ENCODE measurements at regions not wholly inside any gene's neighbourhood (a gene's known extent, or its start where the extent isn't known, plus 50 kb on each side); places are given as distances from the start of the nearest gene placed in this dataset.

DNA sequence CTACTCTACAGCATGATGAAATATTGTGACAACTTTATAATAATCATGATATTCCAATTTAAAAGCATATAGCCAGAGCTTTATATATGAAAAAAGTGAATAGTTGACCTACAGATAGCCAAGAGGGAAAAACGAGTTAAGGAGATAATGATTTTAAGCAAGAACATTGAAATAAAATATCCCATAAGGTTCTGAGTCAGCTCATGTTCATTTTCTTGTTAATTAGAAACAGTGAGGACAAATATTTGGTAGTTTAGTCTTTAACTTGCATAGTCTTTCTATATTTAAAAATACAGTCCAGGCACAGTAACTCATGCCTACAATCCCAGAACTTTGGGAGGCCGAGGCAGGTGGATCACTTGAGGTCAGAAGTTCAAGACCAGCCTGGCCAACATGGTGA, 55.8 kb upstream of the CDH6 start:
- intact Hi-C loops (cut with DNase I) = no loop called here
- DNase-seq (ENCODE audit: missing footprints) = no peak
- no peak for ATAC-seq

DNA sequence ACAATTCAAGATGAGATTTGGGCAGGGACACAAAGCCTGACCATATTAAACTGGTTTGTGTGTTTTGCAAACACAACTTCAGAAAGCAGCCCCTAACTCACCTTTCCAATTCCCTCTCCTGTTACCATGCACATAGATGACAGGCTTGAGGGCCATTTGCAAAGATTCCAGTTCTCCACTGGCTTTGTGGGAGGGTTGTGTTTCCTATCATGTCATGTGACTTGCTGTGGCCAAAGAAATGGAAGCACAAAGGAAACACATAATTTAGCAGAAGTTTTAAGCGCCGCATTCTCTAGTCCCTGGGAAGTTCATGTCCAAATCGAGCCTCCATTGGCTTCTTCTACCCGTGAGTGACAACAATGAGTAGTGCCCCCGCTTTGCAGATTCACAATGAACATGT, 57.9 kb upstream of the CDH6 start:
- DNase-seq (ENCODE audit: missing footprints) = no peak
- intact Hi-C loops (cut with DNase I) = no loop called here
- no peak for ATAC-seq

GRCh38 chr5:31133488-31133887, 60.0 kb upstream of the CDH6 start:
- intact Hi-C loops (cut with DNase I) = no loop called here
- no peak for ATAC-seq
- no peak for DNase-seq (ENCODE audit: missing footprints)

GRCh38 chr5:31131381-31131891, 62.0 kb upstream of the CDH6 start:
- no peak for DNase-seq (ENCODE audit: missing footprints)
- intact Hi-C loops (cut with DNase I) = no loop called here
- ATAC-seq = no peak

DNA sequence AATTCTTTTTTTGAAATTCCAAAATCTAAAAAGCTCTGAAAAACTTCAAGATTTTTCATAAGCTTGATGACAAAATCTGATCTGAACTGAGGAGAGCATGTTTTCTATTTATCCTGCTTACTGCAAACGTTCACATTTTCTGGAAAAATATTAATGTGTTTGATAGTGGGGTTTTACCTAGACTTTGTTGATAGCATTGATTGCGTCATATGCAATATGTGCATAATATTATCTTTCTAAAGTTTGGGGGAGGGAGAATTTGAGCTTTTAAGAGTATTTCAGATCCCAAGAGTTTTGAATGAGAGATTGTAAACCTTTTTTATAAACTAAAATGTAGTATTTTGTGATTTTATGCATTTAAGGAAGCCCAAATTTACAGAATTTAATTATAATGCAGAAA, 62.8 kb upstream of the CDH6 start:
- ATAC-seq (no peak), DNase-seq (ENCODE audit: missing footprints) (no peak)
- intact Hi-C loops (cut with DNase I) = no loop called here

GRCh38 chr5:31124651-31125305, 68.7 kb upstream of the CDH6 start:
- DNase-seq (ENCODE audit: missing footprints) (no peak), ATAC-seq (no peak)
- intact Hi-C loops (cut with DNase I) = no loop called here

- DNase-seq (ENCODE audit: missing footprints) (no peak), ATAC-seq (no peak)
- intact Hi-C loops (cut with DNase I) = no loop called here
Observed at GRCh38 chr5:31124026-31124425, 69.5 kb upstream of the CDH6 start.

- intact Hi-C loops (cut with DNase I) = no loop called here
- ATAC-seq = no peak
- DNase-seq (ENCODE audit: missing footprints) = no peak
Observed at GRCh38 chr5:31122998-31123951, 70.2 kb upstream of the CDH6 start.

DNA sequence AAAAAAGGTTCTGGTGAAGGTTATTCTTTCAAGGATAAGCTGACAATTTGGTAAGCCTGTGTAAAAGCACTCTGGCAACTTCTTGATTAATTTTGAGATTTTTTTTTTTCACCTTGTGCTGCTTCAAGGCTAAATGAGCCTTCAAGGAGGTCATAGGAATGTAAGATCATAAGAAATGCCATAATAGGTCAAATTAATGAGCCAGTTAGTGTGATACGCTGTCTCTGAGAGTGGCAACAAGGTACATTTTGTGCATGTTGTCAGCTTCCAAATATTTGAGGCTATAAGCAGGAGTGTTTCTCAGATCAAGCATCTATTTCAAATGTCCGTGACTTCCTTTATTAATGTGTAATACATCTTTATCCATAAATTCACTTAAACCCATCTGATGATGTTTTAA, 72.3 kb upstream of the CDH6 start:
- DNase-seq (ENCODE audit: missing footprints) = no peak
- intact Hi-C loops (cut with DNase I) = no loop called here
- no peak for ATAC-seq

- intact Hi-C loops (cut with DNase I) = no loop called here
- ATAC-seq = no peak
- DNase-seq (ENCODE audit: missing footprints) = no peak
Observed at GRCh38 chr5:31120642-31120948, 72.9 kb upstream of the CDH6 start.

- no peak for DNase-seq (ENCODE audit: missing footprints)
- intact Hi-C loops (cut with DNase I) = no loop called here
- no peak for ATAC-seq
Observed at GRCh38 chr5:31119938-31120641, 73.4 kb upstream of the CDH6 start.

GRCh38 chr5:31116466-31117031, 76.9 kb upstream of the CDH6 start:
- no peak for DNase-seq (ENCODE audit: missing footprints)
- intact Hi-C loops (cut with DNase I) = no loop called here
- ATAC-seq = no peak

DNA sequence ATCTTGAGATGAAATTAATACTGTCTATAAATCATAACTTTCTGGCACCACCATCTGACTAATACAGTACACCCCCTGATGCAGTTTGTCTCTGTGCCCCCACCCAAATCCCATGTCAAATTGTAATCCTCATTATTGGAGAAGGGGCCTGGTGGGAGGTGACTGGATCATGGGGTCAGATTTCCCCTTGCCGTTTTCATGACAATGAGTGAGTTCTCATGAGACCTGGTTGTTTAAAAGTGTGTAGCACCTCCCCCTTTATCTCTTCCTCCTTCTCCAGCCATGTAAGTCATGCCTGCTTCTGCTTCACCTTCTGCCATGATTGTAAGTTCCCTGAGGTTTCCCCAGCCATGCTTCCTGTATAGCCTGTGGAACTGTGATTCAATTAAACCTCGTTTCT, 78.7 kb upstream of the CDH6 start:
- DNase-seq (ENCODE audit: missing footprints) (no peak), ATAC-seq (no peak)
- intact Hi-C loops (cut with DNase I) = no loop called here

- DNase-seq (ENCODE audit: missing footprints) (no peak), ATAC-seq (no peak)
- intact Hi-C loops (cut with DNase I) = no loop called here
Observed at GRCh38 chr5:31113666-31114350, 79.7 kb upstream of the CDH6 start.

DNA sequence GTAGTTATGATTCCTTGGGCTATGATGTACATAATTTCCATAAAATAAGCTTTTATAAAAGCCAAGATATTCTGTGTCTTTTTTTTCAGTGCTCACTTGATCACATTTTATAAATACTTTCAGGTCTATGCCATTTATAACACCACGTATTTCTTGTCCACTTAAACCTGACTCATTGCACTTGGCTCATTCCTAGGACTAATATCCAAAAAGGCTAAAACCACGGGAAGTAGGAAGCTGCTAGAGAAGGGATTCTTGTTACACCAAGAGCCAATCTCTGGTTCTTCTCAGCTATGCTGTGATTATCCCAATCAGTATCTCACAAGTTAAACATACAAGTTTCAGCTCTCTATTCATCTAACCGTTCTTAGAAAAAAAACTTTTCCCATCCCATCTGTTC, 80.4 kb upstream of the CDH6 start:
- ATAC-seq = no peak
- intact Hi-C loops (cut with DNase I) = no loop called here
- no peak for DNase-seq (ENCODE audit: missing footprints)

DNA sequence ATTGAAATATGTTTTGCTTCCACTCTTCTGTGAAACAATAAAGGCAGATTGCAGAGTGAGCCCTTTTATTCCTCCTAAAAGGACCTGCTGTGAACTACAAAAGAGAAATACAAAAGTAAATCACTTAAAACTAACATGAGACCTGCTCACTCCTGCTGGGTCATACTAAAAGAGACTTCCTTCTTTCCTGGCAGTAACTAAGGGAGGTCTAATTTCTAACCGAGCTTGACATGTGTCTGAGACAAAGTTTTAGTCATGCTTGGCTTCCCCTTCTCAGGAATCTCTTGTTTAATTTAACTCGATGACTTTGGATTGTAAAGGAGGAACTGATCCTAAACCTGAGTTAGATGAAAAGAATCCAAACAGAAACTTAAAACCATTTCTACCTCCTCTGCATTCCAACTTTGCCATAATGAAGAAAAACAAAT, 86.4 kb upstream of the CDH6 start:
- intact Hi-C loops (cut with DNase I) = no loop called here
- no peak for ATAC-seq

DNA sequence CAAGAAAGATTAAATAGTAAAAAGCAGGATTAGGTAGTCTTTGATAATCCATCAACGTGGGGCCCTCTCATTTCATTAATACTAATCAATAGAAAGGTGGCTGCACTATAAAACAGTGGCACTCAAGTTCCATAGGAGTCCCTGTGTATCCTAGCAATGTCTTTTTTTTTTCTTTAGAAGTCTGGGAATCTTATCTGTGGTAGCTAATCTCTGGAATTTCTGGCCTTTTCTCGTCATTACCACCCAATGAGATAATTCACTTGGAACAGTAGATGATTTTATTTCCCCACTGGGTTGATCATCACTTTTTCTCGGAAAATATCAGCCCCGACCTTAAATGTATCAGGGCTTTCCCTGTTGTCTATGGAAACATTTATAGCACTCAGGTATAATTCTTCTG, 86.8 kb upstream of the CDH6 start:
- no peak for ATAC-seq
- intact Hi-C loops (cut with DNase I) = no loop called here

More for the DNA sequence above, 86.4 kb upstream of the CDH6 start:
- no peak for DNase-seq (ENCODE audit: missing footprints)

DNA sequence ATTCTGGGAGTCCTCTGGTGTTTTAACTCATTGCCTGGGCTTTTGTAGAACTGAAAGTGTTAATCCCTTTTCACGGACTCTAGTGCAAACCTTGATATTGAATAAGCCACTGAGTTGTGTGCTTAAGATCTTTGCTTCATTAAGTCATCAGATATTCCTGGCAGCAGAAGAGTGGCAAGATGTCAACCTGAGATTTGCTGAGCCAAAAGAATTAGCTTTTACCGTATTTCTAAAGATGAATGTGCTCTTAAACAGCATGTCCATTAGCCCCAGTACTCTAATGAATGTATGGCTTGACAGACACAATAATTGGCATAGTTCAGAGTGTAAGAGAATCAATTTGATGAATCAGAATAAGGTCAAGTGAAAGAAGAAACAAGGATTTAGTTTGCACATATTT, 87.2 kb upstream of the CDH6 start:
- DNase-seq (ENCODE audit: missing footprints) = no peak
- ATAC-seq = no peak
- intact Hi-C loops (cut with DNase I) = no loop called here

More for the DNA sequence above, 86.8 kb upstream of the CDH6 start:
- no peak for DNase-seq (ENCODE audit: missing footprints)

GRCh38 chr5:31104775-31105174, 88.7 kb upstream of the CDH6 start:
- DNase-seq (ENCODE audit: missing footprints) = no peak
- ATAC-seq = no peak
- intact Hi-C loops (cut with DNase I) = no loop called here

Data from Right ventricle myocardium inferior (tissue), 1 donor.